Loucy (cell line): ENCODE measurements at regions not wholly inside any gene's neighbourhood (a gene's known extent, or its start where the extent isn't known, plus 50 kb on each side); places are given as distances from the start of the nearest gene placed in this dataset.

Experiments
- EZH2phosphoT487 ChIP-seq: fragments of 200-600 bp; IDR thresholded peaks from 2 replicates; pipeline ENCODE4 v1.6.1; 2018; ENCODE audit warnings: antibody characterized with exemption, mild to moderate bottlenecking, moderate library complexity, borderline replicate concordance
- TF ChIP-seq, protein P1 (sequence below): fragments of 200-600 bp; sonication (generic); conservative IDR thresholded peaks from 2 replicates; pipeline ENCODE4 v1.5.1; 2014; ENCODE audit warnings: mild to moderate bottlenecking, antibody characterized with exemption, low read length

DNA sequence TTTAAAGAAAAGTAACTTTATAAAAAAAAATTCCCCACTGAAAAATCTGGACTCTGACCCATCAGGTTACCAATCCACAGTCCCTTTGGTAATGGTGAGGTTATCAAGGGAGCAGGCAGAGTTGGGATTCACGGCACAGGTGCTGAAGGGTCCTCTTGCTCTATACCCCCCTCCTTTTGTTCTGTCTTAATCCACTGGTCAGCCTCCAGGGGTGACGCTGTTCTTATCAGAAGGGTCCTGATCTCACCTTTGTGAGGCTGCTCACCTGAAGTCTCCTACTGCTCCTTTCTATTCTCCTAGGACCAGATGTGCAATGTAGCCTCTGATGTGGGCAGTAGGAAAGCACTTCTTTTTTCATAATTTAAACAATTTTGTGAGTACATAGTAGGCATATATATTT is 80.6 kb upstream of the E2F8 start:
- TF ChIP-seq, protein P1, sequence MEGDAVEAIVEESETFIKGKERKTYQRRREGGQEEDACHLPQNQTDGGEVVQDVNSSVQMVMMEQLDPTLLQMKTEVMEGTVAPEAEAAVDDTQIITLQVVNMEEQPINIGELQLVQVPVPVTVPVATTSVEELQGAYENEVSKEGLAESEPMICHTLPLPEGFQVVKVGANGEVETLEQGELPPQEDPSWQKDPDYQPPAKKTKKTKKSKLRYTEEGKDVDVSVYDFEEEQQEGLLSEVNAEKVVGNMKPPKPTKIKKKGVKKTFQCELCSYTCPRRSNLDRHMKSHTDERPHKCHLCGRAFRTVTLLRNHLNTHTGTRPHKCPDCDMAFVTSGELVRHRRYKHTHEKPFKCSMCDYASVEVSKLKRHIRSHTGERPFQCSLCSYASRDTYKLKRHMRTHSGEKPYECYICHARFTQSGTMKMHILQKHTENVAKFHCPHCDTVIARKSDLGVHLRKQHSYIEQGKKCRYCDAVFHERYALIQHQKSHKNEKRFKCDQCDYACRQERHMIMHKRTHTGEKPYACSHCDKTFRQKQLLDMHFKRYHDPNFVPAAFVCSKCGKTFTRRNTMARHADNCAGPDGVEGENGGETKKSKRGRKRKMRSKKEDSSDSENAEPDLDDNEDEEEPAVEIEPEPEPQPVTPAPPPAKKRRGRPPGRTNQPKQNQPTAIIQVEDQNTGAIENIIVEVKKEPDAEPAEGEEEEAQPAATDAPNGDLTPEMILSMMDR: no peak
- TF ChIP-seq EZH2phosphoT487: no peak
